NCI-H2029 (cell line): ENCODE measurements at regions not wholly inside any gene's neighbourhood (a gene's known extent, or its start where the extent isn't known, plus 50 kb on each side); places are given as distances from the start of the nearest gene placed in this dataset.

ENCODE experiments used
- DNase-seq: peaks from one replicate; lab custom pipeline; 2025; lab: John Stamatoyannopoulos, UW

- DNase-seq: no peak
Measured at GRCh38 chr14:65224799-65225198, 122.5 kb upstream of the MAX start.

GRCh38 chr14:65225299-65226159 lies 123.2 kb upstream of the MAX start:
- no peak for DNase-seq

GRCh38 chr14:65226824-65227604 lies 124.7 kb upstream of the MAX start:
- no peak for DNase-seq

GRCh38 chr14:65228436-65228835 lies 126.1 kb upstream of the MAX start:
- no peak for DNase-seq

GRCh38 chr14:65228956-65229747 lies 126.8 kb upstream of the MAX start:
- no peak for DNase-seq

GRCh38 chr14:65229748-65230728 lies 127.7 kb upstream of the MAX start:
- peak; percentile 71 for DNase-seq

GRCh38 chr14:65231286-65231980 lies 129.1 kb upstream of the MAX start:
- DNase-seq: no peak

- no peak for DNase-seq
Measured at GRCh38 chr14:65234752-65235361, 132.5 kb upstream of the MAX start.

- no peak for DNase-seq
Measured at GRCh38 chr14:65237023-65237814, 134.9 kb upstream of the MAX start.

GRCh38 chr14:65237941-65238340 lies 135.6 kb upstream of the MAX start:
- DNase-seq: no peak

- DNase-seq: no peak
Measured at GRCh38 chr14:65238456-65238855, 136.1 kb upstream of the MAX start.

- DNase-seq: no peak
Measured at GRCh38 chr14:65239143-65239937, 137.0 kb upstream of the MAX start.

- DNase-seq: no peak
Measured at GRCh38 chr14:65239938-65240296, 137.6 kb upstream of the MAX start.

- DNase-seq: no peak
Measured at GRCh38 chr14:65241125-65241752, 138.9 kb upstream of the MAX start.

- DNase-seq: no peak
Measured at GRCh38 chr14:65242732-65243134, 140.4 kb upstream of the MAX start.

- DNase-seq: peak; percentile 31
Measured at GRCh38 chr14:65243766-65244442, 141.6 kb upstream of the MAX start.

- no peak for DNase-seq
Measured at GRCh38 chr14:65249471-65250161, 147.3 kb upstream of the MAX start.
